Fibroblast of villous mesenchyme (primary cell): ENCODE measurements at regions not wholly inside any gene's neighbourhood (a gene's known extent, or its start where the extent isn't known, plus 50 kb on each side); places are given as distances from the start of the nearest gene placed in this dataset.

ENCODE experiments used
- DNase-seq: peaks from one replicate; pipeline ENCODE4 v3.0.0-alpha.2; 2010; ENCODE audit warnings: low read depth
- H3K4me3 ChIP-seq: 2 replicates; pipeline ENCODE4 v1.5.1; 2011; ENCODE audit warnings: low read depth, mild to moderate bottlenecking, low read length
- CTCF ChIP-seq: IDR thresholded peaks from 2 replicates; pipeline ENCODE4 v1.5.1; 2012; ENCODE audit warnings: low read depth, mild to moderate bottlenecking, low read length; ENCODE audit not compliant: insufficient read depth

- H3K4me3 ChIP-seq, result no peak overlapping the region
- no peak for TF ChIP-seq CTCF
- no peak for DNase-seq
Observed at GRCh38 chr2:236673126-236673822, 103.6 kb downstream of the ACKR3 start.

GRCh38 chr2:236673823-236674185 lies 104.2 kb downstream of the ACKR3 start:
- TF ChIP-seq CTCF, result no peak

GRCh38 chr2:236674238-236674637 lies 104.6 kb downstream of the ACKR3 start:
- TF ChIP-seq CTCF, result no peak
- DNase-seq, result no peak
- H3K4me3 ChIP-seq, result no peak overlapping the region

More at GRCh38 chr2:236673823-236674185, 104.2 kb downstream of the ACKR3 start:
- DNase-seq, result no peak
- no peak overlapping the region for H3K4me3 ChIP-seq

GRCh38 chr2:236674646-236675045 lies 105.0 kb downstream of the ACKR3 start:
- no peak for TF ChIP-seq CTCF
- H3K4me3 ChIP-seq, result no peak overlapping the region
- DNase-seq, result no peak

- no peak for TF ChIP-seq CTCF
- peak; percentile 12 for DNase-seq
- H3K4me3 ChIP-seq, result no peak overlapping the region
Observed at GRCh38 chr2:236675051-236675450, 105.4 kb downstream of the ACKR3 start.

- H3K4me3 ChIP-seq, result no peak overlapping the region
- DNase-seq, result no peak
Observed at GRCh38 chr2:236675526-236675925, 105.9 kb downstream of the ACKR3 start.

More at GRCh38 chr2:236675526-236675925, 105.9 kb downstream of the ACKR3 start:
- no peak for TF ChIP-seq CTCF
